ENCODE measurements at regions not wholly inside any gene's neighbourhood (a gene's known extent, or its start where the extent isn't known, plus 50 kb on each side); places are given as distances from the start of the nearest gene placed in this dataset.

DNA sequence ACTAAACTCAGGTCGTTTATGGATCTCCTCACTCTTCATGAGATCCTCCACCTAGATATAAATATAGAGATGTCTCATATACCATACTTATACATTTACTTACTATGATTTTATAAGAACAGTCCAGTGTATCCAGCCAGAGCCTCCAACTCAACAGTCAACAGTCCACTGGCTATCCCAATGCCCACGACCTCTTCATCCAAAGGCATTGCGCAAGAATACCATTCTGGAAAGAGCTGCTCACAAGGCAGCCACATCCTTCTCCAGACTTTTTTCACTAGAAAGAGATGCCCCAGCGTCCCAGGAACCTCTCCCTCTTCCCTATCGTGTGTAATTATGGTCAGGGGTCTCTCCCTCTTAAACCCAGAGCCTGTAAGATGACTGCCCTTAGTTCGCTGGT, 448.8 kb downstream of the LRATD1 start:
- Histone ChIP-seq H3K27ac (ENCODE audit: low read depth in 2 of 2, low read length in 1 of 2) (no peak overlapping the region), H3K9me3 (no peaks in the 10 kb centered on the region; the same call in 1 of the 2 replicates), H3K4me1 (ENCODE audit: control insufficient read depth in 1 of 2, insufficient read depth in 2 of 2, low read depth in 1 of 2, low read length in 1 of 2) (no peaks in the 10 kb centered on the region; a peak in 1 of 4 replicates), H3K27me3 (ENCODE audit: insufficient read depth) (no peaks in the 10 kb centered on the region), H3K36me3 (replicated peaks in 1 of 2; ENCODE audit: control insufficient read depth in 1 of 2, insufficient read depth in 2 of 2, low read length in 1 of 2) (no peaks in the 10 kb centered on the region), H3K4me2 (no peak overlapping the region), H3K9me2 (no peaks in the 10 kb centered on the region), H3F3A (replicated peaks; ENCODE audit: insufficient read depth) (no peaks in the 10 kb centered on the region), H2AFZ (ENCODE audit: low read depth) (no peak overlapping the region), H3K9ac (no peak overlapping the region), H4K20me1 (ENCODE audit: insufficient read depth) (no peaks in the 10 kb centered on the region), H3K4me3 (ENCODE audit: low read depth in 2 of 2, low read length in 1 of 2) (no peak overlapping the region), H3K79me2 (ENCODE audit: insufficient read depth) (no peaks in the 10 kb centered on the region)
- no peak for DNase-seq
- 23% methylated on average over 6 of the region's 6 CpGs for WGBS (ENCODE audit: low lambda C conversion rate)
- CTCF ChIA-PET, result interaction anchor here (0.7 to 1.2 kb wide), 2 partner anchors 9 to 23 kb away, joined by 3 read pairs; no protein-coding TSS in a partner anchor
- no peak for TF ChIP-seq RFX5 (IDR thresholded peaks at IDR 0.05; ENCODE audit: low read length)
- TF ChIP-seq, protein P1, sequence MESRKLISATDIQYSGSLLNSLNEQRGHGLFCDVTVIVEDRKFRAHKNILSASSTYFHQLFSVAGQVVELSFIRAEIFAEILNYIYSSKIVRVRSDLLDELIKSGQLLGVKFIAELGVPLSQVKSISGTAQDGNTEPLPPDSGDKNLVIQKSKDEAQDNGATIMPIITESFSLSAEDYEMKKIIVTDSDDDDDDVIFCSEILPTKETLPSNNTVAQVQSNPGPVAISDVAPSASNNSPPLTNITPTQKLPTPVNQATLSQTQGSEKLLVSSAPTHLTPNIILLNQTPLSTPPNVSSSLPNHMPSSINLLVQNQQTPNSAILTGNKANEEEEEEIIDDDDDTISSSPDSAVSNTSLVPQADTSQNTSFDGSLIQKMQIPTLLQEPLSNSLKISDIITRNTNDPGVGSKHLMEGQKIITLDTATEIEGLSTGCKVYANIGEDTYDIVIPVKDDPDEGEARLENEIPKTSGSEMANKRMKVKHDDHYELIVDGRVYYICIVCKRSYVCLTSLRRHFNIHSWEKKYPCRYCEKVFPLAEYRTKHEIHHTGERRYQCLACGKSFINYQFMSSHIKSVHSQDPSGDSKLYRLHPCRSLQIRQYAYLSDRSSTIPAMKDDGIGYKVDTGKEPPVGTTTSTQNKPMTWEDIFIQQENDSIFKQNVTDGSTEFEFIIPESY (IDR thresholded peaks at IDR 0.05; ENCODE audit: borderline replicate concordance, low read depth), result no peak
- no peak for TF ChIP-seq EP300 (IDR thresholded peaks at IDR 0.05; ENCODE audit: borderline replicate concordance in 1 of 2, low read depth in 1 of 2, low read length in 1 of 2)
- no peak for TF ChIP-seq JUND (IDR thresholded peaks at IDR 0.05)
- TF ChIP-seq FOXJ3 (CRISPR knock-in tag; IDR thresholded peaks at IDR 0.05), result no peak
- TF ChIP-seq, protein P2, sequence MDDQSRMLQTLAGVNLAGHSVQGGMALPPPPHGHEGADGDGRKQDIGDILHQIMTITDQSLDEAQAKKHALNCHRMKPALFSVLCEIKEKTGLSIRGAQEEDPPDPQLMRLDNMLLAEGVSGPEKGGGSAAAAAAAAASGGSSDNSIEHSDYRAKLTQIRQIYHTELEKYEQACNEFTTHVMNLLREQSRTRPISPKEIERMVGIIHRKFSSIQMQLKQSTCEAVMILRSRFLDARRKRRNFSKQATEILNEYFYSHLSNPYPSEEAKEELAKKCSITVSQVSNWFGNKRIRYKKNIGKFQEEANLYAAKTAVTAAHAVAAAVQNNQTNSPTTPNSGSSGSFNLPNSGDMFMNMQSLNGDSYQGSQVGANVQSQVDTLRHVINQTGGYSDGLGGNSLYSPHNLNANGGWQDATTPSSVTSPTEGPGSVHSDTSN (IDR thresholded peaks at IDR 0.05), result no peak
- TF ChIP-seq GABPA (IDR thresholded peaks at IDR 0.05; ENCODE audit: low read depth), result no peak
- TF ChIP-seq ELF1 (IDR thresholded peaks at IDR 0.05), result no peak
- TF ChIP-seq, protein P3, sequence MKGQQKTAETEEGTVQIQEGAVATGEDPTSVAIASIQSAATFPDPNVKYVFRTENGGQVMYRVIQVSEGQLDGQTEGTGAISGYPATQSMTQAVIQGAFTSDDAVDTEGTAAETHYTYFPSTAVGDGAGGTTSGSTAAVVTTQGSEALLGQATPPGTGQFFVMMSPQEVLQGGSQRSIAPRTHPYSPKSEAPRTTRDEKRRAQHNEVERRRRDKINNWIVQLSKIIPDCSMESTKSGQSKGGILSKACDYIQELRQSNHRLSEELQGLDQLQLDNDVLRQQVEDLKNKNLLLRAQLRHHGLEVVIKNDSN (IDR thresholded peaks at IDR 0.05; ENCODE audit: borderline replicate concordance, low read depth), result no peak
- POLR2A ChIA-PET, result no interaction called here

DNA sequence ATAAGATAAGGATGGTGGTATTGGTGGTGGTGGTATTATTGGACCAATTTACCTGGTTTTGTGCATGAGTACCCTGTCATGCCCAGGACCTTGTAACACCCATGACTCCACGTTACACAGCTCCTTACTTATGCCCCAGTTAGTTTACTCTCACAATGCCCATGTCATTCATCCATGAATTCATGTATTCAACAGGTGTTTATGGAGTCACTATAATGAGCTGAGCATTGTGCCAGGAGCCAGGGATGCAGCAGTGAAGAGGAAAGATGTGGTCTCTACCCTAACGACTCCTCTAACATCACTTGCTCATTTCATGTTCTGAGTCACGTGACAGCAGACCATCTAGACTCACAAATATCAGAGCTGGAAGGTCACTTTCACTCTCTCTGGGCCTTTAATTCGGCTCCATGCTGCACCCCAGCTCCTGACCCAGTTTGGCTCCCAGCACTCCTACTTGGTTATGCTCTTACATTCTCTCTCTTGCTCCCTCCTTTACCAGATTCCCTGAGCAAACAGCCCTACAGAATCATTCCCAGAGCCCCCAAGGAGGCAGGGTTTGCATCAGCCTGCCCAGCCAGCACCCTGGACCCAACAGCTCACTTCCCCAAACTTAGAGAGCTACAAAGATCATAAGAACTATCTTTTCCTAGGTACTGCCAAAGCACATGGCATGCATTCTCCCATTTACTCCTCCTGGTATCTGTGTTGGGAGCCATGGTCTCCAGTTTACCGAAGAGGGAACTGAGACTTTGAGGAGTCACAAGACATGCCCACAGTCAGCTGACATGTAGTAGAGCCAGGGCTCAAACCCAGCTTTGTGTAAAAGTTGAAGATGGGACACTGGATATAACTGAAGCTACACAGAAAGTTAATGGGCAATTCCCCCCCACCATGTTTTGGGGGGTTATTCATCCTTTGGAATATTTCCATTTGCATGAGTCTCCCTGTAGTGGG, 449.9 kb downstream of the LRATD1 start:
- no peak overlapping the region for H3K27ac ChIP-seq (ENCODE audit: low read depth in 2 of 2, low read length in 1 of 2)
- H3F3A ChIP-seq (replicated peaks; ENCODE audit: insufficient read depth), result no peaks in the 10 kb centered on the region
- no peaks in the 10 kb centered on the region for H3K27me3 ChIP-seq (ENCODE audit: insufficient read depth)
- H3K4me2 ChIP-seq, result no peak overlapping the region
- H3K4me1 ChIP-seq (ENCODE audit: control insufficient read depth in 1 of 2, insufficient read depth in 2 of 2, low read depth in 1 of 2, low read length in 1 of 2), result no peaks in the 10 kb centered on the region; a peak in 1 of 4 replicates
- no peak for DNase-seq
- ChIA-PET CTCF (interaction anchor here (1.2 kb wide), 1 partner anchor 10 kb away, joined by 3 read pairs; no protein-coding TSS in a partner anchor), POLR2A (no interaction called here)
- no peaks in the 10 kb centered on the region; the same call in 1 of the 2 replicates for H3K9me3 ChIP-seq
- 11% methylated on average over 5 of the region's 5 CpGs for WGBS (ENCODE audit: low lambda C conversion rate)
- H3K9me2 ChIP-seq, result no peaks in the 10 kb centered on the region
- no peaks in the 10 kb centered on the region for H3K36me3 ChIP-seq (replicated peaks in 1 of 2; ENCODE audit: control insufficient read depth in 1 of 2, insufficient read depth in 2 of 2, low read length in 1 of 2)
- no peak overlapping the region for H3K9ac ChIP-seq
- no peaks in the 10 kb centered on the region for H3K79me2 ChIP-seq (ENCODE audit: insufficient read depth)
- no peaks in the 10 kb centered on the region for H4K20me1 ChIP-seq (ENCODE audit: insufficient read depth)
- no peak overlapping the region for H3K4me3 ChIP-seq (ENCODE audit: low read depth in 2 of 2, low read length in 1 of 2)
- no peak overlapping the region for H2AFZ ChIP-seq (ENCODE audit: low read depth)
- TF ChIP-seq JUND (IDR thresholded peaks at IDR 0.05), result no peak
- TF ChIP-seq, protein P2 (IDR thresholded peaks at IDR 0.05), result no peak
- no peak for TF ChIP-seq CHD2 (IDR thresholded peaks at IDR 0.05; ENCODE audit: low read length, partially characterized antibody)
- TF ChIP-seq, protein P4, sequence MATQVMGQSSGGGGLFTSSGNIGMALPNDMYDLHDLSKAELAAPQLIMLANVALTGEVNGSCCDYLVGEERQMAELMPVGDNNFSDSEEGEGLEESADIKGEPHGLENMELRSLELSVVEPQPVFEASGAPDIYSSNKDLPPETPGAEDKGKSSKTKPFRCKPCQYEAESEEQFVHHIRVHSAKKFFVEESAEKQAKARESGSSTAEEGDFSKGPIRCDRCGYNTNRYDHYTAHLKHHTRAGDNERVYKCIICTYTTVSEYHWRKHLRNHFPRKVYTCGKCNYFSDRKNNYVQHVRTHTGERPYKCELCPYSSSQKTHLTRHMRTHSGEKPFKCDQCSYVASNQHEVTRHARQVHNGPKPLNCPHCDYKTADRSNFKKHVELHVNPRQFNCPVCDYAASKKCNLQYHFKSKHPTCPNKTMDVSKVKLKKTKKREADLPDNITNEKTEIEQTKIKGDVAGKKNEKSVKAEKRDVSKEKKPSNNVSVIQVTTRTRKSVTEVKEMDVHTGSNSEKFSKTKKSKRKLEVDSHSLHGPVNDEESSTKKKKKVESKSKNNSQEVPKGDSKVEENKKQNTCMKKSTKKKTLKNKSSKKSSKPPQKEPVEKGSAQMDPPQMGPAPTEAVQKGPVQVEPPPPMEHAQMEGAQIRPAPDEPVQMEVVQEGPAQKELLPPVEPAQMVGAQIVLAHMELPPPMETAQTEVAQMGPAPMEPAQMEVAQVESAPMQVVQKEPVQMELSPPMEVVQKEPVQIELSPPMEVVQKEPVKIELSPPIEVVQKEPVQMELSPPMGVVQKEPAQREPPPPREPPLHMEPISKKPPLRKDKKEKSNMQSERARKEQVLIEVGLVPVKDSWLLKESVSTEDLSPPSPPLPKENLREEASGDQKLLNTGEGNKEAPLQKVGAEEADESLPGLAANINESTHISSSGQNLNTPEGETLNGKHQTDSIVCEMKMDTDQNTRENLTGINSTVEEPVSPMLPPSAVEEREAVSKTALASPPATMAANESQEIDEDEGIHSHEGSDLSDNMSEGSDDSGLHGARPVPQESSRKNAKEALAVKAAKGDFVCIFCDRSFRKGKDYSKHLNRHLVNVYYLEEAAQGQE (IDR thresholded peaks at IDR 0.05; ENCODE audit: low read depth, low read length), result no peak
- TF ChIP-seq RXRA (IDR thresholded peaks at IDR 0.05; ENCODE audit: borderline replicate concordance, low read depth), result no peak
- no peak for TF ChIP-seq SMC3 (IDR thresholded peaks at IDR 0.05; ENCODE audit: low read depth, low read length)
- no peak for TF ChIP-seq EZH2phosphoT487 (IDR thresholded peaks at IDR 0.05; ENCODE audit: borderline replicate concordance, low read depth)
- no peak for TF ChIP-seq FOXJ3 (CRISPR knock-in tag; IDR thresholded peaks at IDR 0.05)
- no peak for TF ChIP-seq MXI1 (IDR thresholded peaks at IDR 0.05; ENCODE audit: low read depth, low read length)
- TF ChIP-seq GABPA (IDR thresholded peaks at IDR 0.05; ENCODE audit: low read depth), result no peak
- TF ChIP-seq, protein P5, sequence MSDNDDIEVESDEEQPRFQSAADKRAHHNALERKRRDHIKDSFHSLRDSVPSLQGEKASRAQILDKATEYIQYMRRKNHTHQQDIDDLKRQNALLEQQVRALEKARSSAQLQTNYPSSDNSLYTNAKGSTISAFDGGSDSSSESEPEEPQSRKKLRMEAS (IDR thresholded peaks at IDR 0.05; ENCODE audit: low read depth), result no peak

Data from SK-N-SH (cell line).